Fibroblast of skin of left quadriceps (primary cell): ENCODE measurements at regions not wholly inside any gene's neighbourhood (a gene's known extent, or its start where the extent isn't known, plus 50 kb on each side); places are given as distances from the start of the nearest gene placed in this dataset.

Source experiments
- DNase-seq, 2 experiments: peaks; one replicate each; pipeline ENCODE4 v3.0.0-alpha.2; 2013; ENCODE audit warnings: low read depth in 2 of 2

GRCh38 chr17:10976401-10976800 is 138.5 kb upstream of the PIRT start:
- no peak for DNase-seq

DNA sequence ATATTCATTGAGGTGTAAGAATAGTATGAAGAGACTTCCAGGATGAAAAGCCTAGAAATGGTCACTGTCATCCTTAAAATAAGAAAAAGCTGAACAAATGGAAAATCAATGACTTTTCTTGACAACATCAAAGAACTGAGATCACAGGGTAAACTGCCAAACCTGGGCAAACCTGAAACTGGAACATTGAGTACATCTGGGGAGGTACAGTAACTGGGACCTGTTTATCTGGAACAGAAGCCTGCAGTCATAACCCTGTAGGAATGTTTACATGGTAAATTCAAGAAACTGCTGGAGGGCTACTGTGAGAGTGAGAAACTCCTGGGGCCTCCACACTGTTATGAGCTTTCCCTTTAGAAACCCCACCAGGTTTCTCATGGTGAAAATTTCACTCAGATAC is 130.1 kb upstream of the PIRT start:
- no peak for DNase-seq

- no peak for DNase-seq
These were observed 118.9 kb upstream of the PIRT start for GRCh38 chr17:10956821-10957220.

DNA sequence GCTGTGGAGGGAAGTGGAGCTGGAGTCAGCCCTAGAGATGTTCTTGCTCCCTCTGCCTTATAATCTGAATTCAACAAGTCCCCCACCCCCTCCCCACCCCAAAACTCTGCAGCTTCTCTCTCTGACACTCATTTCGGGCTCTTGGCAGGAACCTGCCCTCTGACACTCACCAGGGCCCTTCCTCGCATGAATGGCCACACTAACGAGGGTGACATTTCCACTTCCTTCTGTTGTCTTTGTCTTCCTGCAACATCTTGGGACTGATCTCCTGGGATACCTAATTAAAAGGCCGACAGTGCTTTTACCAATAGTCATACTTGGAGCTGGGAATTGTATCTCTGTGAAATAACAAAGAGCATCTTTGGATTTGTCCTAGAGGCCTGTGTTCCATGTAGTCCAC is 106.9 kb upstream of the PIRT start:
- no peak for DNase-seq

DNA sequence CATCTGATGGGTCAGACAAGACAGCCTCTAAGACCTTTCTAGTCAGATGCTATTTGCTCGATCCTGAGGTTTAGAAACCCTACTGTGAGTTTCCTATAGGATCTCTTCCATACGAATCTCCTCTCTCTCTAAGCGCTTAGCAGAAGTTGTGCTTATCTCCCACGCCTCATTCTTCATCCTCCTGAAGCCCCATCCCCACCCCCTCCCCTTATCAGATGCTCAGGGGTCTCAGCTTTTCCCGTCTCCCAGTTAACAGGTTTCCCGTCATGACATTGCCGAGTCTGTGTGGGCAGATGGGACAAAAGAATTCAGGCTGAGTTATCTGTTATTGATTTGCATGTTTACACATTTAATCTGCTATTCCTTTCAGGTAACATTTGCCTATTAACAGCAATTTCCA is 99.0 kb upstream of the PIRT start:
- DNase-seq = no peak

GRCh38 chr17:10932938-10933337 is 95.1 kb upstream of the PIRT start:
- DNase-seq = no peak

DNA sequence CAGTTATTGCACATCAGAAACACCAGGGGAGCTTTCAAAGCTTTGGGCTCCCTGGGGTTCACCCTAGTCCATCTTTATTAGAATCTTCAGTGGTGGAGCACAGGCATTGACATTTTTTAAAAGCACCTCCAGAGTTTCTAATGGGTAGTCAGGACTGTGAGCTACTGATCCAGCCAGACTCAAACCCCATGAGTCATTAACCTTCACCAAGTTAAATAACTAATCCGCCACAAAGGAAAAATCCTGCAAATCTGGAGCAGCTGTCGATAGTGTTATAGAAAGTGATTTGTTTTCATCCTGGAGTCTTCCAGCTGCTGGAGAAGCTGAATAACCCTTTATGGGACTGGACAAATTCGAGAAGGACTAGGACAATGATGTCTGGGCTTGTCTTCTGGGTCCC is 93.2 kb upstream of the PIRT start:
- DNase-seq = no peak

DNA sequence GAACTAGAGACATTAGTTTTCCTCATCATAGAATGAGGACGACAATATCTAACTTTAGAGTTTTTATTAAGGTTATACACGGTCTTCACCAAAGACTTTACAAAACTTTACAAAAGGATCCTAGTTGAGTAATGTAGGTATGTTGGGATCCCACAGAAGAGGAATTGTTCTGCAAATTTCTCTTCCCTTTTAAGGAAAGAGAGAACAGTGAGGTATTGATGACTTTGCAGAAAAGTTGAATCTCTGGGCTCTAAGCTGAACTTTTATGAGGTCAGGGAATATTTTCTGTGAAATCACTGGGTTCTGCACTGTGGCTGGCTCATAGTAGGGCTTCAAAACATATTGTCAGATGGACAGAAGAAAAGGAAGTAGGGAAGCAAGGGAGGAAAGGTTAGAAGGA is 89.8 kb upstream of the PIRT start:
- DNase-seq = no peak

- DNase-seq = no peak
These were observed 82.7 kb upstream of the PIRT start for GRCh38 chr17:10920558-10921108.

DNA sequence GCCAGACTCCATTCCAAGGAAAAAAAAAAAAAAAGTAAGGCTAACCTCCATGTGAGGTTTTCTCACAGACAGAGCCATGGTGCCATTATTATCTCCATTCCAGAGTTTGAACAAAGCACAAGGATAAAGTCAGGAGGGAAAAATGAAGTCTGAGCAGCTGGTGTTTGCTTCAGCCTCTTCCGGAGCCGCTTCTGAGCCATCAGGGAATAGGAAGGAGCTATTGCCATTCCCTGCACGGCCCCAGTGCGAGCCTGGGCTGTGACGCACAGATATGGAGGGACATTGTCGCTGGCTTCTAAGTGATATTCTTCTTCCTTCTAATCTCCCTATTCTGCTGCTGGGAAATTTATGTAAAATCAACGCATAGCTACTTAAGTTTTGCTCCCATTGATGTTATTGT is 69.5 kb upstream of the PIRT start:
- no peak for DNase-seq

GRCh38 chr17:10899281-10899680 is 61.4 kb upstream of the PIRT start:
- no peak for DNase-seq

DNA sequence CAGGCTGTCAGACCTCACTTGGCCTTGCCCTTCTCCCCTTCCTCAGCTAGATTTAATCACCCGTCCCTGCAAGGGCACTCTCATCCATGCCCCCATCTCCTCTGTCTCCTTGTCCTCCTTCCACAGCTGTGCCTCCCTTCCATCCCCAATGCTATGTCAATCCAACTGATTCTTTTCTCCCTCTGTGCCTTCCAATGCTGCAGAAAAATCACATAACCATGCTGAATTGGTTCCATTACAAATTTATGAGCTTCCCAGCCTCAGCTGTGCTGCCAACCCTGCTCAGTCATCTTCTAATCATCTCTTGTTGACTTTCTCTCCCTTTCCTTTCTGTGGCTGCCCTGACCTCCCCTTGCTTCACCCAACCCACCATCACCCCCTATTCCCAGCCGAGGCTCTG is 56.3 kb upstream of the PIRT start:
- DNase-seq = no peak

GRCh38 chr17:10888858-10889257 is 51.0 kb upstream of the PIRT start:
- no peak for DNase-seq
